Breast epithelium (tissue), 3 donors: ENCODE measurements at regions not wholly inside any gene's neighbourhood (a gene's known extent, or its start where the extent isn't known, plus 50 kb on each side); places are given as distances from the start of the nearest gene placed in this dataset.

Experiments used
- CTCF ChIP-seq, 3 donors: fragments of 450-650 bp; IDR thresholded peaks; one replicate each; pipeline ENCODE4 v1.5.1; 2016 to 2017; ENCODE audit warnings: antibody characterized with exemption in 3 of 3, mild to moderate bottlenecking in 3 of 3, moderate library complexity in 3 of 3
- POLR2AphosphoS5 ChIP-seq, 3 donors: sonication (generic); formaldehyde crosslinking; IDR thresholded peaks; one replicate each; pipeline ENCODE4 v1.6.1; 2017; ENCODE audit warnings: antibody characterized with exemption in 3 of 3

GRCh38 chr13:24004142-24004899 is 107.0 kb upstream of the C1QTNF9B start:
- TF ChIP-seq CTCF (IDR thresholded peaks at IDR 0.05) = no peak
- TF ChIP-seq POLR2AphosphoS5 (IDR thresholded peaks at IDR 0.05) = no peak
